Lower leg skin (tissue), 3 donors: ENCODE measurements at regions not wholly inside any gene's neighbourhood (a gene's known extent, or its start where the extent isn't known, plus 50 kb on each side); places are given as distances from the start of the nearest gene placed in this dataset.

Experiments used
- CTCF ChIP-seq, 3 donors: fragments of 450-650 bp; IDR thresholded peaks; one replicate each; pipeline ENCODE4 v1.5.1; 2016; ENCODE audit warnings: antibody characterized with exemption in 3 of 3, mild to moderate bottlenecking in 3 of 3, moderate library complexity in 2 of 3
- POLR2A ChIP-seq, 2 donors: fragments of 450-650 bp; IDR thresholded peaks; one replicate each; pipeline ENCODE4 v1.6.1; 2016 to 2017; ENCODE audit warnings: antibody characterized with exemption in 2 of 2, mild to moderate bottlenecking in 1 of 2, moderate library complexity in 1 of 2

- no peak for TF ChIP-seq CTCF (IDR thresholded peaks at IDR 0.05)
- TF ChIP-seq POLR2A (IDR thresholded peaks at IDR 0.05) = no peak
These were observed 190.1 kb upstream of the C1QTNF7 start for GRCh38 chr4:15237648-15238230.
